ENCODE measurements at regions not wholly inside any gene's neighbourhood (a gene's known extent, or its start where the extent isn't known, plus 50 kb on each side); places are given as distances from the start of the nearest gene placed in this dataset.

DNA sequence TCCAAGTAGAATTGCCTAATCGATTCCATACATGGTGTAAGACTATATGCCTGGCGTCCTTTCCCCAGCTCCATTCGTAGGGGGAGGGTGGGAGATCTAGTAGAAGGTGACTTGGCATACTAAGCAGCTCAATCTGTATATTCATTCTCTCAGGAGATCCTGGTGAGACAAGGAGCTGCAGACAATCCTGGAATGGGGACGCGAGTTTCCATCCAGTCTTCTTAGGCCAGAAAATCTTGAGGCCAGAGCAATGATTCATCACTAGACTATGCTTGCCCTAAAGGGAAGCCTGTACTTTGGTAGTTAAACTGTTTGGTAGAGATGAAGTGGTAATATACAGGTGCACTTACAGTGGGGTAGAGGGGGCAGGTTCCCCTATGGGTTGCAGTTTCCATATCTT, 468.7 kb downstream of the ADGRL2 start:
- TF ChIP-seq EZH2 (IDR thresholded peaks at IDR 0.05; ENCODE audit: borderline replicate concordance, low read depth, low read length, poor library complexity, severe bottlenecking) = no peak
- TF ChIP-seq, protein P1, sequence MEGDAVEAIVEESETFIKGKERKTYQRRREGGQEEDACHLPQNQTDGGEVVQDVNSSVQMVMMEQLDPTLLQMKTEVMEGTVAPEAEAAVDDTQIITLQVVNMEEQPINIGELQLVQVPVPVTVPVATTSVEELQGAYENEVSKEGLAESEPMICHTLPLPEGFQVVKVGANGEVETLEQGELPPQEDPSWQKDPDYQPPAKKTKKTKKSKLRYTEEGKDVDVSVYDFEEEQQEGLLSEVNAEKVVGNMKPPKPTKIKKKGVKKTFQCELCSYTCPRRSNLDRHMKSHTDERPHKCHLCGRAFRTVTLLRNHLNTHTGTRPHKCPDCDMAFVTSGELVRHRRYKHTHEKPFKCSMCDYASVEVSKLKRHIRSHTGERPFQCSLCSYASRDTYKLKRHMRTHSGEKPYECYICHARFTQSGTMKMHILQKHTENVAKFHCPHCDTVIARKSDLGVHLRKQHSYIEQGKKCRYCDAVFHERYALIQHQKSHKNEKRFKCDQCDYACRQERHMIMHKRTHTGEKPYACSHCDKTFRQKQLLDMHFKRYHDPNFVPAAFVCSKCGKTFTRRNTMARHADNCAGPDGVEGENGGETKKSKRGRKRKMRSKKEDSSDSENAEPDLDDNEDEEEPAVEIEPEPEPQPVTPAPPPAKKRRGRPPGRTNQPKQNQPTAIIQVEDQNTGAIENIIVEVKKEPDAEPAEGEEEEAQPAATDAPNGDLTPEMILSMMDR (conservative IDR thresholded peaks at IDR 0.05; ENCODE audit: low read depth, low read length) = no peak

Measured in A673 (cell line).